ENCODE measurements at regions not wholly inside any gene's neighbourhood (a gene's known extent, or its start where the extent isn't known, plus 50 kb on each side); places are given as distances from the start of the nearest gene placed in this dataset.
A peak's percentile ranks its signal among the peaks of the same experiment; 100 is the strongest.

DNA sequence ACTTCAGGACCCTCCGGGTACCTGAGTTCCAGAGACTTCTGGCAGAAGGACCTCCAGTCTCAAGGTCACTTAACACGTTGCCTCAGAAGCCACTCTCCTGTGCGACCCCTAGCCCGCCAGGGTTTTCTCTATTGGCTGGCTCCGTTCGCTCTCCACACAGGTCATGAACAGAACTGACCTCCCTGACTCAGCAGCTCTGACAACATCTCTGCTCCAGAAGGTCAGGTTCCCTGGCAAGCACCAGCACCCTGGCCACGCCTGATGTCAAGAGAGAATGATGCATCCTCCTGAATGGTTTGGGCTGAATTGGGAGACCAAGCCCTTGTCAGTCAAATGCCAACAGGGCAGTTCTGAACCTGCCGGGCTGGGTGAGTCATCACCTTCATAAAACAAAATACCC is 84.3 kb upstream of the TMEM45B start:
- WGBS (ENCODE audit: insufficient coverage, low coverage, missing lambda C conversion rate) = 0% methylated on average over 8 of the region's 8 CpGs
- Histone ChIP-seq H3K9me3 (replicated peaks; ENCODE audit: control insufficient read depth, insufficient read depth, low read depth, low read length) (no peaks in the 10 kb centered on the region), H2AFZ (ENCODE audit: low read depth, low read length) (no peak overlapping the region), H3K36me3 (ENCODE audit: control insufficient read depth, insufficient read depth, low read length) (no peaks in the 10 kb centered on the region), H3K27me3 (ENCODE audit: control insufficient read depth in 2 of 2, insufficient read depth in 2 of 2, low read length in 2 of 2) (peaks cover 4 to 47% of the 10 kb centered on the region in 2 experiments), H3K4me1 (replicated peaks in 1 of 2; ENCODE audit: control insufficient read depth in 2 of 2, insufficient read depth in 2 of 2, low read length in 2 of 2) (no peaks in the 10 kb centered on the region; a peak in 1 of 5 replicates), H3K4me3 (no peak overlapping the region), H4K20me1 (replicated peaks; ENCODE audit: control insufficient read depth, insufficient read depth, low read length) (no peaks in the 10 kb centered on the region), H3K79me2 (ENCODE audit: control insufficient read depth, insufficient read depth, low read length) (no peaks in the 10 kb centered on the region), H3K9me1 (ENCODE audit: control insufficient read depth, insufficient read depth, low read length) (no peaks in the 10 kb centered on the region), H3K9ac (ENCODE audit: insufficient read depth in 1 of 2, low read depth in 2 of 2, low read length in 2 of 2) (no peak overlapping the region), H3K4me2 (ENCODE audit: insufficient read depth, low read length) (no peak overlapping the region), H3K27ac (ENCODE audit: extremely low read depth, low read depth, low read length) (no peak overlapping the region)
- DNase-seq (ENCODE audit: extremely low read depth in 1 of 4, low spot score in 3 of 4) = no peak
- in situ Hi-C loops (cut with MboI) (no loop called here), intact Hi-C loops (cut with micrococcal nuclease) (no loop called here)
- BruUV-seq (replicated peaks) = no TSS peak
- no peak for FAIRE-seq
- CTCF ChIA-PET (ENCODE audit: low intra/inter-chr PET ratio) = no interaction called here
- ATAC-seq = 0 out of 3 replicates have a peak, but pooled peaks have one; percentile 29
- POLR2A ChIA-PET = interaction anchor here (0.7 to 1.1 kb wide), 2 partner anchors 14 to 141 kb away, joined by 3 read pairs; no protein-coding TSS in a partner anchor
- no peak for TF ChIP-seq KLF16 (IDR thresholded peaks at IDR 0.05)
- no peak for TF ChIP-seq KAT7 (CRISPR knock-in tag; IDR thresholded peaks at IDR 0.05; ENCODE audit: borderline replicate concordance)
- TF ChIP-seq, protein P1, sequence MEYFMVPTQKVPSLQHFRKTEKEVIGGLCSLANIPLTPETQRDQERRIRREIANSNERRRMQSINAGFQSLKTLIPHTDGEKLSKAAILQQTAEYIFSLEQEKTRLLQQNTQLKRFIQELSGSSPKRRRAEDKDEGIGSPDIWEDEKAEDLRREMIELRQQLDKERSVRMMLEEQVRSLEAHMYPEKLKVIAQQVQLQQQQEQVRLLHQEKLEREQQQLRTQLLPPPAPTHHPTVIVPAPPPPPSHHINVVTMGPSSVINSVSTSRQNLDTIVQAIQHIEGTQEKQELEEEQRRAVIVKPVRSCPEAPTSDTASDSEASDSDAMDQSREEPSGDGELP (CRISPR knock-in tag; IDR thresholded peaks at IDR 0.05; ENCODE audit: borderline replicate concordance) = no peak
- TF ChIP-seq, protein P2, sequence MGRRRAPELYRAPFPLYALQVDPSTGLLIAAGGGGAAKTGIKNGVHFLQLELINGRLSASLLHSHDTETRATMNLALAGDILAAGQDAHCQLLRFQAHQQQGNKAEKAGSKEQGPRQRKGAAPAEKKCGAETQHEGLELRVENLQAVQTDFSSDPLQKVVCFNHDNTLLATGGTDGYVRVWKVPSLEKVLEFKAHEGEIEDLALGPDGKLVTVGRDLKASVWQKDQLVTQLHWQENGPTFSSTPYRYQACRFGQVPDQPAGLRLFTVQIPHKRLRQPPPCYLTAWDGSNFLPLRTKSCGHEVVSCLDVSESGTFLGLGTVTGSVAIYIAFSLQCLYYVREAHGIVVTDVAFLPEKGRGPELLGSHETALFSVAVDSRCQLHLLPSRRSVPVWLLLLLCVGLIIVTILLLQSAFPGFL (CRISPR knock-in tag; IDR thresholded peaks at IDR 0.05) = no peak
- TF ChIP-seq SRSF7 (optimal IDR thresholded peaks at IDR 0.05; ENCODE audit: low read depth, low read length) = no peak
- no peak for TF ChIP-seq TBL1XR1 (IDR thresholded peaks at IDR 0.05; ENCODE audit: low read length in 2 of 2)
- TF ChIP-seq SMARCB1 (IDR thresholded peaks at IDR 0.05; ENCODE audit: insufficient read length, low read depth) = no peak
- TF ChIP-seq, protein P3, sequence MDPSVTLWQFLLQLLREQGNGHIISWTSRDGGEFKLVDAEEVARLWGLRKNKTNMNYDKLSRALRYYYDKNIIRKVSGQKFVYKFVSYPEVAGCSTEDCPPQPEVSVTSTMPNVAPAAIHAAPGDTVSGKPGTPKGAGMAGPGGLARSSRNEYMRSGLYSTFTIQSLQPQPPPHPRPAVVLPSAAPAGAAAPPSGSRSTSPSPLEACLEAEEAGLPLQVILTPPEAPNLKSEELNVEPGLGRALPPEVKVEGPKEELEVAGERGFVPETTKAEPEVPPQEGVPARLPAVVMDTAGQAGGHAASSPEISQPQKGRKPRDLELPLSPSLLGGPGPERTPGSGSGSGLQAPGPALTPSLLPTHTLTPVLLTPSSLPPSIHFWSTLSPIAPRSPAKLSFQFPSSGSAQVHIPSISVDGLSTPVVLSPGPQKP (CRISPR knock-in tag; IDR thresholded peaks at IDR 0.05) = no peak
- no peak for TF ChIP-seq BACH1 (tag; IDR thresholded peaks at IDR 0.05)
- TF ChIP-seq FOS (IDR thresholded peaks at IDR 0.05; ENCODE audit: extremely low read depth, insufficient read length) = no peak
- no peak for TF ChIP-seq HDAC6 (IDR thresholded peaks at IDR 0.05; ENCODE audit: low read depth, low read length)
- no peak for TF ChIP-seq ZFP30 (CRISPR knock-in tag; IDR thresholded peaks at IDR 0.05; ENCODE audit: borderline replicate concordance)
- no peak for TF ChIP-seq SREBF2 (CRISPR knock-in tag; IDR thresholded peaks at IDR 0.05)
- no peak for TF ChIP-seq HDAC8 (tag; IDR thresholded peaks at IDR 0.05)
- TF ChIP-seq, protein P4, sequence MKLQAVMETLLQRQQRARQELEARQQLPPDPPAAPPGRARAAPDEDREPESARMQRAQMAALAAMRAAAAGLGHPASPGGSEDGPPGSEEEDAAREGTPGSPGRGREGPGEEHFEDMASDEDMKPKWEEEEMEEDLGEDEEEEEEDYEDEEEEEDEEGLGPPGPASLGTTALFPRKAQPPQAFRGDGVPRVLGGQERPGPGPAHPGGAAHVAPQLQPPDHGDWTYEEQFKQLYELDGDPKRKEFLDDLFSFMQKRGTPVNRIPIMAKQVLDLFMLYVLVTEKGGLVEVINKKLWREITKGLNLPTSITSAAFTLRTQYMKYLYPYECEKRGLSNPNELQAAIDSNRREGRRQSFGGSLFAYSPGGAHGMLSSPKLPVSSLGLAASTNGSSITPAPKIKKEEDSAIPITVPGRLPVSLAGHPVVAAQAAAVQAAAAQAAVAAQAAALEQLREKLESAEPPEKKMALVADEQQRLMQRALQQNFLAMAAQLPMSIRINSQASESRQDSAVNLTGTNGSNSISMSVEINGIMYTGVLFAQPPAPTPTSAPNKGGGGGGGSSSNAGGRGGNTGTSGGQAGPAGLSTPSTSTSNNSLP (IDR thresholded peaks at IDR 0.05; ENCODE audit: borderline replicate concordance, low read depth, low read length) = no peak
- no peak for TF ChIP-seq NR3C1 (CRISPR knock-in tag; IDR thresholded peaks at IDR 0.05)
- no peak for TF ChIP-seq SMARCA5 (IDR thresholded peaks at IDR 0.05)
- TF ChIP-seq, protein P5, sequence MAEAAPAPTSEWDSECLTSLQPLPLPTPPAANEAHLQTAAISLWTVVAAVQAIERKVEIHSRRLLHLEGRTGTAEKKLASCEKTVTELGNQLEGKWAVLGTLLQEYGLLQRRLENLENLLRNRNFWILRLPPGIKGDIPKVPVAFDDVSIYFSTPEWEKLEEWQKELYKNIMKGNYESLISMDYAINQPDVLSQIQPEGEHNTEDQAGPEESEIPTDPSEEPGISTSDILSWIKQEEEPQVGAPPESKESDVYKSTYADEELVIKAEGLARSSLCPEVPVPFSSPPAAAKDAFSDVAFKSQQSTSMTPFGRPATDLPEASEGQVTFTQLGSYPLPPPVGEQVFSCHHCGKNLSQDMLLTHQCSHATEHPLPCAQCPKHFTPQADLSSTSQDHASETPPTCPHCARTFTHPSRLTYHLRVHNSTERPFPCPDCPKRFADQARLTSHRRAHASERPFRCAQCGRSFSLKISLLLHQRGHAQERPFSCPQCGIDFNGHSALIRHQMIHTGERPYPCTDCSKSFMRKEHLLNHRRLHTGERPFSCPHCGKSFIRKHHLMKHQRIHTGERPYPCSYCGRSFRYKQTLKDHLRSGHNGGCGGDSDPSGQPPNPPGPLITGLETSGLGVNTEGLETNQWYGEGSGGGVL (CRISPR knock-in tag; IDR thresholded peaks at IDR 0.05) = no peak

Data from K562 (cell line).